ENCODE measurements at regions not wholly inside any gene's neighbourhood (a gene's known extent, or its start where the extent isn't known, plus 50 kb on each side); places are given as distances from the start of the nearest gene placed in this dataset.
"Not testable (repeated sequence)": the region's sequence is repeated elsewhere in the genome, so short reads cannot be mapped to it uniquely, and the experiment has no call there.

DNA sequence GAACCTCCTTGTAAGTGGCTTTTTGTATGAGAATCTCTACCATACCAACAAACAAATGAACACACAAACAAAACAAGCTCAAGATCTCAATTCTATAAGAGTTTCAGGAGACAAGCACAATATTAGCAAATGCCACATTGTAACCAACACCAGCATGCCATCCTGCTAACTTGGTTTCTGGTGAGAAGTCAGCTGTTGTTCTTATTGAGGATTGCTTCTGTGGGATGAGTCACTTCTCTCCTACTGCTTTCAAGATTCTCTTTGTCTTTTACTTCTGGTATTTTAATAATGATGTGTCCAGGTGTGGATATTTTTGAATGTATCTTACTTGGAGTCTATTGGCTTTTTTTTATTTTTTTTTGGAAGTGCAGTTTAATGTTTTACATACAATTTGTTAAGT lies 131.7 kb downstream of the BCL2L11 start:
- TF ChIP-seq TCF4 (CRISPR knock-in tag; IDR thresholded peaks at IDR 0.05; ENCODE audit: borderline replicate concordance) (no peak), ZNF70 (CRISPR knock-in tag; IDR thresholded peaks at IDR 0.05) (no peak), TOX (CRISPR knock-in tag; IDR thresholded peaks at IDR 0.05; ENCODE audit: borderline replicate concordance) (no peak), ZFP30 (CRISPR knock-in tag; IDR thresholded peaks at IDR 0.05) (no peak), PPARA (CRISPR knock-in tag; IDR thresholded peaks at IDR 0.05; ENCODE audit: borderline replicate concordance) (no peak), PATZ1 (CRISPR knock-in tag; IDR thresholded peaks at IDR 0.05; ENCODE audit: borderline replicate concordance) (no peak), BACH2 (CRISPR knock-in tag; IDR thresholded peaks at IDR 0.05; ENCODE audit: borderline replicate concordance) (no peak), SNAI2 (CRISPR knock-in tag; IDR thresholded peaks at IDR 0.05) (no peak), OSR1 (CRISPR knock-in tag; IDR thresholded peaks at IDR 0.05) (no peak), POU6F1 (CRISPR knock-in tag; IDR thresholded peaks at IDR 0.05; ENCODE audit: borderline replicate concordance, low read depth) (no peak), ZNF565 (CRISPR knock-in tag; conservative IDR thresholded peaks at IDR 0.05; ENCODE audit: low read depth) (no peak), ZNF8 (CRISPR knock-in tag; IDR thresholded peaks at IDR 0.05) (no peak), ZFP3 (CRISPR knock-in tag; IDR thresholded peaks at IDR 0.05) (no peak), CREB5 (CRISPR knock-in tag; IDR thresholded peaks at IDR 0.05; ENCODE audit: low read depth) (no peak), ISL1 (CRISPR knock-in tag; IDR thresholded peaks at IDR 0.05) (no peak), ESRRG (CRISPR knock-in tag; IDR thresholded peaks at IDR 0.05) (no peak)
- TF ChIP-seq, protein P1, sequence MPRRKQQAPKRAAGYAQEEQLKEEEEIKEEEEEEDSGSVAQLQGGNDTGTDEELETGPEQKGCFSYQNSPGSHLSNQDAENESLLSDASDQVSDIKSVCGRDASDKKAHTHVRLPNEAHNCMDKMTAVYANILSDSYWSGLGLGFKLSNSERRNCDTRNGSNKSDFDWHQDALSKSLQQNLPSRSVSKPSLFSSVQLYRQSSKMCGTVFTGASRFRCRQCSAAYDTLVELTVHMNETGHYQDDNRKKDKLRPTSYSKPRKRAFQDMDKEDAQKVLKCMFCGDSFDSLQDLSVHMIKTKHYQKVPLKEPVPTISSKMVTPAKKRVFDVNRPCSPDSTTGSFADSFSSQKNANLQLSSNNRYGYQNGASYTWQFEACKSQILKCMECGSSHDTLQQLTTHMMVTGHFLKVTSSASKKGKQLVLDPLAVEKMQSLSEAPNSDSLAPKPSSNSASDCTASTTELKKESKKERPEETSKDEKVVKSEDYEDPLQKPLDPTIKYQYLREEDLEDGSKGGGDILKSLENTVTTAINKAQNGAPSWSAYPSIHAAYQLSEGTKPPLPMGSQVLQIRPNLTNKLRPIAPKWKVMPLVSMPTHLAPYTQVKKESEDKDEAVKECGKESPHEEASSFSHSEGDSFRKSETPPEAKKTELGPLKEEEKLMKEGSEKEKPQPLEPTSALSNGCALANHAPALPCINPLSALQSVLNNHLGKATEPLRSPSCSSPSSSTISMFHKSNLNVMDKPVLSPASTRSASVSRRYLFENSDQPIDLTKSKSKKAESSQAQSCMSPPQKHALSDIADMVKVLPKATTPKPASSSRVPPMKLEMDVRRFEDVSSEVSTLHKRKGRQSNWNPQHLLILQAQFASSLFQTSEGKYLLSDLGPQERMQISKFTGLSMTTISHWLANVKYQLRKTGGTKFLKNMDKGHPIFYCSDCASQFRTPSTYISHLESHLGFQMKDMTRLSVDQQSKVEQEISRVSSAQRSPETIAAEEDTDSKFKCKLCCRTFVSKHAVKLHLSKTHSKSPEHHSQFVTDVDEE (CRISPR knock-in tag; IDR thresholded peaks at IDR 0.05), result no peak
- no peak for ATAC-seq

GRCh38 chr2:111254916-111255315 lies 134.2 kb downstream of the BCL2L11 start:
- not testable (repeated sequence) for ATAC-seq

GRCh38 chr2:111256628-111257027 lies 135.9 kb downstream of the BCL2L11 start:
- not testable (repeated sequence) for ATAC-seq

DNA sequence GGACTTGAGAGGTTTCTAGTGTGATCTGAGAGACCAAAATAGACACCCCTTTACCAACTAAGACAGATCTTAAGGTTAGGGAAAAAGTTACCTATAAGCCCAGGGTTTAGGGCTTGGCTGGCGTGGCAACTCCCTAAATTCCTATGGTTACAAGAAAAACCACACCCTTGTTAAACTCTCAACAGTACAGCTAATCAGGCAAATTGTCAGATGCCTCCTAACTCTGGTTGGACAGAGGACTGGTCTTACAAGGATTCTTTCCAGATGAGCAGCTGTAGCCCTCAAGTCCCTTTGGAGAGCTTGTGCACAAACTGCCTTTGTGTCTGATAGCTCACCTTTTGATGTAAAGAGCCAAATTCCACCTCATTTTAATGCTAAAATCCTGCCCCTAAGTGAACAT lies 136.9 kb downstream of the BCL2L11 start:
- not testable (repeated sequence) for ATAC-seq

DNA sequence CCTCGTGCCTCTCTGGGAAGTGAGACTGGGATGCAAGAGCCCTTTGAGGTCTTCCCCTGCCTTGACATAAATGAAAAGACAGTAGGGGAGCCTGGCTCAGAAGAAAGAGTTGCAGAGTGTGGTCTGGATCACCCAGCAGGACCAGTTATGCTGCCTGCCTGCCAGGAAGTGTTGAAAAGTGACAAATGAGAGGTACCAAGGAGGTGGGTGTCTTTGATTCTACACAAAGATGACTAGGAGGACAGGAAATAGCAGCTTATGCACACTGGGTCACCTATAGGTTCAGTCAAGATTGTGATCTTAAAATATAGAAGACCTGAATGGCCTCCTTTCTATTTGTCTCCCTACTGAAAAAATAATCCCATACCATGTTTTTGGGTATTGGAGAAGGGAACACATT lies 137.6 kb downstream of the BCL2L11 start:
- not testable (repeated sequence) for ATAC-seq

DNA sequence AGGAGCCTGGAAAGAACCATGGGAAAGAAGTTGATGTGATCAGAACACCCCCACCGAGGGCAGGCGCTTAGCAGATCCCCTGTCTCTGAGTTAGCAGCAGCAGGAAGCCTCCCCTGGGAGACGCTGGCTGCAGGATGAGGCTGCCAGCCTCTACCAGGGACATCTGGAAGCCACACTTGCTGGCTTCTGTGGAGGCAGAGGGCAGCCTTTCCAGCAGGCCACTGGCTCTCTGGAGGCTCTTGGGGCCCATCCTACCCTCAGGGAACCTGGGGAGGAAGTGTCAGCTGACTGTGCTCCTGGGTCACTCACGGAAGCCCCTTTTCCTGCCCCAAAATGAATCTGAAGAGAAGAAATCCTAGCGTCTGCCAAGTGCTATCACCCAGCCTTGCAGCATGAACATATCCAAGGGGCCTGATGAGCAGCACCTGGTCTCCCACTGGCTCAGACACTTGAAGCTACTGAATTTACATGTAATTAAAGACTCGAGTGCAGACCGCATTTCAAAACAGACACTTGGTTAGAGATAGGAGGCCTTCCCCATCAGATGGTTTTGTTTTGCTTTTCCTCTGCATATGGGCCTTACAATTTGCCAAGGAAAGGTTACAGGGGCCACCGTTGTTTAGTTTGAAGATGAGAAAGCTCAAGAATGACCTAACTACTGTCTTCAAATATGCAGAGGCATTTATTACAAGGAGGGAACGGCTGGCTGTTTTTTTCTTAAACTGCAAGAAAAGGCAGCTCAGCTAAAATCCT lies 142.1 kb downstream of the BCL2L11 start:
- not testable (repeated sequence) for ATAC-seq

DNA sequence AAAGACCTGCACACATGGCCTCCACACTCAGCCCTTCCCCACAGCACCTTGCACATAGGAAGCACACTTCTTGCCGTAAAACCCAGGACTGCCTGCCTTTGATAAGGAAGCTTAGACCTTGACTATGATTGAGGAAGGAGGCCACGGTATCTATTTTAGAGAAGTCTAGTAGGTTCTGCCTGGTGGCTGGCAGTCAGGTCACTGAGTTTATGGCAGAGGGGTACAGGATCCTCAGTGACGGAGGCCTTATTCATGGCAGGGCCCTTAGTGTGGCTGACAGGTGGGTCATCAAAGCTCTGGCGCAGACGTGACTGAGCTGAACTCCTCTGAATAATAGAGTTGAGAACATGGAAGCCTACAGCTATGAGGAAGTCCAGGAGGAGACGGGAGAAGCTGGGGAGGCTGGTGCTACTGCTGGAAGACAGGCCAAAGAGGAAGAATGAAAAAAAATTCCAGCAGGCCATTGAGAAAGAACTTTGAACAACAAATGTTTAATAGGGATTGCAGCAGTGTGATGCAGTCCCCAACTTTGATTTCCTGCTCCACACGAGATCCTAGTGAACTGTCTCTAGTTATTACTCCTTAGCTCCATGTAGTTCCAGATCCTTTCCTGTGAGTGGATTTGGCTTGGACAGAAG lies 142.8 kb downstream of the BCL2L11 start:
- ATAC-seq, result not testable (repeated sequence)

DNA sequence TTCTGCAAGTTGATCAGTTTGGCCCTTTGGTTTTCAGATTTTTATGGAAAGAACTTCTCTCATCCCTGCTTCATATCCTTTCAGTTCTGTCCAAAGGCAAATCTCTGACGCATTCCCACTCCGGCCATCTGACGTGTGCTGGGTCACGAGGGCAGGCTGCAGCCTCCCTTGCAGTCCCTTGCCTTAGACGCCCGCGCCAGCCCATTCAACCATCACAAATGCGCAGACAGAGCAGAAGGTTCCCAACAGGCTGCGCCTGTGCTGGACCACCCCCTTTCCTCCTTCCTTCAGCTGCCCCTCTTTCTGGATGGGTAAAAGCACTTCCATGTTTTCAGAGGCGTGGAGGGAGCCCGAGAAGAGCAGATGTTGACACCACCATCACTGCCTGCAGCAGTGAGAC lies 144.2 kb downstream of the BCL2L11 start:
- not testable (repeated sequence) for ATAC-seq

DNA sequence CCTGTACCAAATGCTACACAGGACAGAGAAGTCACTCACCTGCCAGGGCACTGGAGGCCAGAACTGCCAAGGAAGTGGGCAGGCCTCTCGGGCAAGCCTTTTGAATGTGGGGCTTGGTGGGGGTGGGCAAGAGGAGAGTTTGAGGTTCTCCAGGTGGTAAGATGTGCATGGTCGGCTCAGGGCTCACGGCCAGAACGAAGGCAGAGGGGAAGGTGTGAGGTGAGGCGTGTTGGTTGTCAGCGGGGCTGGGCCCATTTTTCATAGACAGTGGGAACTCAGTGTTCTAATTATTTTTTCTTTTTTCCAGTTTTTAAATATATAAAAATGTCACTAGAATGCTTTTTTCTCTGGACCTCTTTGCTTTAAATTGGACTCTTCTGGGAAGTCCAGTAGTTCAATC lies 145.8 kb downstream of the BCL2L11 start:
- ATAC-seq, result not testable (repeated sequence)

Data from SK-N-SH treated with all-trans-retinoic acid at 6 μM for 48 hours (cell line).